Ovary (tissue), 7 donors: ENCODE measurements at regions not wholly inside any gene's neighbourhood (a gene's known extent, or its start where the extent isn't known, plus 50 kb on each side); places are given as distances from the start of the nearest gene placed in this dataset.
"Not testable (repeated sequence)": the region's sequence is repeated elsewhere in the genome, so short reads cannot be mapped to it uniquely, and the experiment has no call there.

Experiments
- DNase-seq, 5 donors: peaks; one replicate each; pipeline ENCODE4 v3.0.0-alpha.2; 2019 to 2020
- H3K27ac ChIP-seq, 2 donors: fragments of 200-600 bp; one replicate each; pipeline versions ENCODE4 v1.5.1 to v1.8.0; 2019 to 2022
- H3K27me3 ChIP-seq: fragments of 200-600 bp; one replicate; pipeline ENCODE4 v1.8.0; 2022
- H3K36me3 ChIP-seq: fragments of 200-600 bp; sonication (generic); one replicate; pipeline ENCODE4 v1.5.1; 2019
- H3K4me1 ChIP-seq: one replicate; pipeline ENCODE4 v1.8.1; 2013; ENCODE audit warnings: mild to moderate bottlenecking, moderate library complexity; ENCODE audit not compliant: insufficient read depth
- H3K4me3 ChIP-seq: fragments of 200-600 bp; sonication (generic); one replicate; pipeline ENCODE4 v1.5.1; 2017
- H3K9me3 ChIP-seq, 2 donors: fragments of 200-600 bp in 1 of 2; sonication (generic) in 1 of 2; one replicate each; pipeline versions ENCODE4 v1.5.1 to v1.8.1; 2013 to 2019; ENCODE audit warnings: mild to moderate bottlenecking in 1 of 2, moderate library complexity in 1 of 2
- EP300 ChIP-seq: sonication (generic); formaldehyde crosslinking; IDR thresholded peaks from one replicate; pipeline ENCODE4 v1.6.1; 2017; ENCODE audit warnings: antibody characterized with exemption
- POLR2A ChIP-seq: fragments of 450-650 bp; IDR thresholded peaks from one replicate; pipeline ENCODE4 v1.6.1; 2017; ENCODE audit warnings: antibody characterized with exemption, mild to moderate bottlenecking, moderate library complexity
- WGBS, 3 donors: extraction: QIAGEN DNeasy Blood & Tissue Kit in 1 of 3; methylation state at CpG; one replicate each; pipeline versions ENCODE4 v1.1.5 to v1.1.7; 2013 to 2017; 5-methylcytosine and 5-hydroxymethylcytosine counted together
- intact Hi-C, 4 donors: fragments of 100-400 bp; cut with DNase I; formaldehyde crosslinking; loops; one replicate each; pipeline versions ENCODE4 v1.11.0 to v1.15.1; 2022 to 2023
- TF ChIP-seq, protein P1 (sequence below), 3 donors: fragments of 450-650 bp in 2 of 3; fragments of 200-600 bp in 1 of 3; IDR thresholded peaks; one replicate each; pipeline versions ENCODE4 v1.5.1 to v1.8.0; 2016 to 2022; ENCODE audit warnings: antibody characterized with exemption in 3 of 3, mild to moderate bottlenecking in 1 of 3
- donor health status: DM: no; HTN: no; CAD: no; lungs with moderate emphysema.
- donor health status: DM: no; HTN: no; CAD: no.
- donor health status: Bipolar disorder and iron deficiency.
- donor health status: DM: no; HTN: no; CAD: no.
- donor health status: DM: yes; HTN: yes; CAD: no.

- Histone ChIP-seq H3K9me3 (no peaks in the 10 kb centered on the region), H3K4me1 (no peaks in the 10 kb centered on the region), H3K27me3 (no peaks in the 10 kb centered on the region), H3K4me3 (no peak overlapping the region), H3K36me3 (no peaks in the 10 kb centered on the region), H3K27ac (no peak overlapping the region)
- WGBS, 3 donors: 95 to 97% (median 95%) methylated on average over 3 of the region's 3 CpGs
- no peak for TF ChIP-seq EP300
- TF ChIP-seq, protein P1, sequence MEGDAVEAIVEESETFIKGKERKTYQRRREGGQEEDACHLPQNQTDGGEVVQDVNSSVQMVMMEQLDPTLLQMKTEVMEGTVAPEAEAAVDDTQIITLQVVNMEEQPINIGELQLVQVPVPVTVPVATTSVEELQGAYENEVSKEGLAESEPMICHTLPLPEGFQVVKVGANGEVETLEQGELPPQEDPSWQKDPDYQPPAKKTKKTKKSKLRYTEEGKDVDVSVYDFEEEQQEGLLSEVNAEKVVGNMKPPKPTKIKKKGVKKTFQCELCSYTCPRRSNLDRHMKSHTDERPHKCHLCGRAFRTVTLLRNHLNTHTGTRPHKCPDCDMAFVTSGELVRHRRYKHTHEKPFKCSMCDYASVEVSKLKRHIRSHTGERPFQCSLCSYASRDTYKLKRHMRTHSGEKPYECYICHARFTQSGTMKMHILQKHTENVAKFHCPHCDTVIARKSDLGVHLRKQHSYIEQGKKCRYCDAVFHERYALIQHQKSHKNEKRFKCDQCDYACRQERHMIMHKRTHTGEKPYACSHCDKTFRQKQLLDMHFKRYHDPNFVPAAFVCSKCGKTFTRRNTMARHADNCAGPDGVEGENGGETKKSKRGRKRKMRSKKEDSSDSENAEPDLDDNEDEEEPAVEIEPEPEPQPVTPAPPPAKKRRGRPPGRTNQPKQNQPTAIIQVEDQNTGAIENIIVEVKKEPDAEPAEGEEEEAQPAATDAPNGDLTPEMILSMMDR (IDR thresholded peaks at IDR 0.05): no peak
- no peak for TF ChIP-seq POLR2A
- intact Hi-C loops: no loop called here
- DNase-seq: no peak
Observed at GRCh38 chr3:29011966-29012365, 268.9 kb upstream of the RBMS3 start.

GRCh38 chr3:29022976-29023375 lies 257.9 kb upstream of the RBMS3 start:
- Histone ChIP-seq H3K4me3 (no peak overlapping the region), H3K27ac (no peak overlapping the region), H3K4me1 (no peaks in the 10 kb centered on the region), H3K27me3 (no peaks in the 10 kb centered on the region), H3K36me3 (no peaks in the 10 kb centered on the region), H3K9me3 (no peaks in the 10 kb centered on the region)
- intact Hi-C loops: no loop called here
- WGBS, 3 donors: 72 to 79% (median 77%) methylated on average over 1 of the region's 1 CpG
- DNase-seq: no peak
- no peak for TF ChIP-seq POLR2A
- no peak for TF ChIP-seq EP300
- TF ChIP-seq, protein P1 (IDR thresholded peaks at IDR 0.05): no peak

GRCh38 chr3:29026286-29026685 lies 254.6 kb upstream of the RBMS3 start:
- Histone ChIP-seq H3K9me3 (no peaks in the 10 kb centered on the region), H3K27ac (no peak overlapping the region), H3K36me3 (no peaks in the 10 kb centered on the region), H3K4me1 (no peaks in the 10 kb centered on the region), H3K4me3 (no peak overlapping the region), H3K27me3 (no peaks in the 10 kb centered on the region)
- no peak for DNase-seq
- intact Hi-C loops: no loop called here
- TF ChIP-seq EP300: no peak
- 92 to 96% (median 92%) methylated on average over 2 of the region's 2 CpGs for WGBS, 3 donors

DNA sequence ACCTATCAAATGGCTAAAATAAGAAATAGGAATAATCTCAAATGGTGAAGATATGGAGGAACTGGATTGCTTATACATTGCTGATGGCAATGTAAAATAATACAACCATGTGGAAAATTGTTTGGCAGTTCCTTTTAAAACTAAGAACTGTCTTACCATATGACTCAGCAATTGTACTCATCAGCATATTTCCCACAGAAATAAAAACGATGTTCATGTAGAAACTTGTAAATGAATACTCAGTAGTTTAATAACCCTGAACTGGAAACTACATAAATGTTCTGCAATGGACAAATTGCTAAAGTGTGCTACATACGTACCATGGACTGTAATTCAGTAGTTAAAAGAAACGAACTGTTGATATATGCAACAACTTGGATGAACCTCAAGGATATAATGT lies 253.9 kb upstream of the RBMS3 start:
- no peaks in the 10 kb centered on the region for H3K4me1 ChIP-seq
- H3K27ac ChIP-seq: no peak overlapping the region
- H3K36me3 ChIP-seq: no peaks in the 10 kb centered on the region
- H3K27me3 ChIP-seq: no peaks in the 10 kb centered on the region
- WGBS, 3 donors: 85 to 89% (median 86%) methylated on average over 3 of the region's 3 CpGs
- TF ChIP-seq, protein P1 (IDR thresholded peaks at IDR 0.05): no peak
- no peak for TF ChIP-seq EP300
- TF ChIP-seq POLR2A: no peak
- H3K4me3 ChIP-seq: no peak overlapping the region
- no peak for DNase-seq
- intact Hi-C loops: no loop called here
- H3K9me3 ChIP-seq: no peaks in the 10 kb centered on the region

- H3K4me1 ChIP-seq, H3K9me3 ChIP-seq, H3K27ac ChIP-seq, intact Hi-C loops, H3K36me3 ChIP-seq, H3K4me3 ChIP-seq, DNase-seq, H3K27me3 ChIP-seq: not testable (repeated sequence)
- 84 to 91% (median 91%) methylated on average over 2 of the region's 2 CpGs for WGBS, 3 donors
Observed at GRCh38 chr3:29031175-29031574, 249.7 kb upstream of the RBMS3 start.

DNA sequence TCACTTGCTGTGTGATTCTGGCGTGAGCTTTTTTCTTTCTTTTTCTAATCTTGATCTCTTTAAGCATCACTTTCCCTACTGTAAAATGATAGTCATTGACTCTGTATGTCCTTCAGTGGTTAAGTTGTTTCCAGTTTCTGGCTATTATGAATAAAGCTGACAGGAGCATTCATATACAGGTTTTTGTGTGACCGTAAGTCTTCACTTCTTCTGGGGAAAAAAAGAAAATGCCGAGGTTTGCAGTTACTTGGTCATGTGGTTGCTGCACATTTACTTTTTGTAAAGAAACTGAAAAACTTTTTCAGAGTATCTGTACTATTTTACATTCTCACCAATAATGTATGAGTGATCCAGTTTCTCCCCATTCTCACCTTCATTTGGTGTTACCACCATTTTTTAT lies 247.4 kb upstream of the RBMS3 start:
- TF ChIP-seq POLR2A (no peak), EP300 (no peak)
- TF ChIP-seq, protein P1 (IDR thresholded peaks at IDR 0.05): no peak
- H3K4me3 ChIP-seq: no peak overlapping the region
- H3K36me3 ChIP-seq: no peaks in the 10 kb centered on the region
- no peaks in the 10 kb centered on the region for H3K27me3 ChIP-seq
- whole genome bisulfite sequencing, 3 donors: 92 to 96% (median 93%) methylated on average over 3 of the region's 3 CpGs
- intact Hi-C loops: no loop called here
- no peaks in the 10 kb centered on the region for H3K9me3 ChIP-seq
- DNase-seq: no peak
- no peaks in the 10 kb centered on the region for H3K4me1 ChIP-seq
- H3K27ac ChIP-seq: no peak overlapping the region
